GM12875 (cell line): ENCODE measurements at regions not wholly inside any gene's neighbourhood (a gene's known extent, or its start where the extent isn't known, plus 50 kb on each side); places are given as distances from the start of the nearest gene placed in this dataset.

Experiments
- H3K4me3 ChIP-seq: one replicate; pipeline ENCODE4 v1.5.1; 2011; ENCODE audit warnings: low read depth, low read length, control low read depth
- TF ChIP-seq, protein P1 (sequence below): IDR thresholded peaks from 2 replicates; pipeline ENCODE4 v1.5.1; 2011; ENCODE audit warnings: low read depth, mild to moderate bottlenecking, control low read depth, inconsistent platforms, low read length, moderate library complexity, borderline replicate concordance; ENCODE audit not compliant: insufficient read depth

GRCh38 chr16:9580025-9580424 lies 488.6 kb downstream of the HAPSTR1 start:
- TF ChIP-seq, protein P1, sequence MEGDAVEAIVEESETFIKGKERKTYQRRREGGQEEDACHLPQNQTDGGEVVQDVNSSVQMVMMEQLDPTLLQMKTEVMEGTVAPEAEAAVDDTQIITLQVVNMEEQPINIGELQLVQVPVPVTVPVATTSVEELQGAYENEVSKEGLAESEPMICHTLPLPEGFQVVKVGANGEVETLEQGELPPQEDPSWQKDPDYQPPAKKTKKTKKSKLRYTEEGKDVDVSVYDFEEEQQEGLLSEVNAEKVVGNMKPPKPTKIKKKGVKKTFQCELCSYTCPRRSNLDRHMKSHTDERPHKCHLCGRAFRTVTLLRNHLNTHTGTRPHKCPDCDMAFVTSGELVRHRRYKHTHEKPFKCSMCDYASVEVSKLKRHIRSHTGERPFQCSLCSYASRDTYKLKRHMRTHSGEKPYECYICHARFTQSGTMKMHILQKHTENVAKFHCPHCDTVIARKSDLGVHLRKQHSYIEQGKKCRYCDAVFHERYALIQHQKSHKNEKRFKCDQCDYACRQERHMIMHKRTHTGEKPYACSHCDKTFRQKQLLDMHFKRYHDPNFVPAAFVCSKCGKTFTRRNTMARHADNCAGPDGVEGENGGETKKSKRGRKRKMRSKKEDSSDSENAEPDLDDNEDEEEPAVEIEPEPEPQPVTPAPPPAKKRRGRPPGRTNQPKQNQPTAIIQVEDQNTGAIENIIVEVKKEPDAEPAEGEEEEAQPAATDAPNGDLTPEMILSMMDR, result no peak
- H3K4me3 ChIP-seq, result no peak overlapping the region

DNA sequence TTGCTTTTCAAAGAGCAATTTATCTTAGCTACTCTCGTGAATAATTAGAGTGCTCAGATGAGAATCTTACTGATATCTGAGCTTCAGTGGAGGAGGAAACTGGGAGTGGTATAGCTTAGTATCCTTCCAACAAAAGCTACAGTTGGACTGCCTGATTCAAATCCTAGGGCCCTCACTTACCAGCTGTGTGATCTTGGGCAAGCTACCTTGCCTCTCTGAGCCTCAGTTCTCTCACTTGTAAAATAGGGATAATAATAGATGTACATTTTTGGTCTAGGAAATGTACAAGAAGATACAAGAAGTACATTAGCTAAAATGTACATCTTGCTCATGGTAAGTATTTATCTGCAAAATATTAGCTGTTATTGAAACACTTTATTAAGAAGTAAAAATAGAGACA lies 502.0 kb downstream of the HAPSTR1 start:
- TF ChIP-seq, protein P1, result no peak
- no peak overlapping the region for H3K4me3 ChIP-seq

GRCh38 chr16:9594047-9594446 lies 502.6 kb downstream of the HAPSTR1 start:
- no peak overlapping the region for H3K4me3 ChIP-seq
- TF ChIP-seq, protein P1, result no peak

- TF ChIP-seq, protein P1, result no peak
- H3K4me3 ChIP-seq, result no peak overlapping the region
Measured at GRCh38 chr16:9594946-9595345, 503.5 kb downstream of the HAPSTR1 start.

DNA sequence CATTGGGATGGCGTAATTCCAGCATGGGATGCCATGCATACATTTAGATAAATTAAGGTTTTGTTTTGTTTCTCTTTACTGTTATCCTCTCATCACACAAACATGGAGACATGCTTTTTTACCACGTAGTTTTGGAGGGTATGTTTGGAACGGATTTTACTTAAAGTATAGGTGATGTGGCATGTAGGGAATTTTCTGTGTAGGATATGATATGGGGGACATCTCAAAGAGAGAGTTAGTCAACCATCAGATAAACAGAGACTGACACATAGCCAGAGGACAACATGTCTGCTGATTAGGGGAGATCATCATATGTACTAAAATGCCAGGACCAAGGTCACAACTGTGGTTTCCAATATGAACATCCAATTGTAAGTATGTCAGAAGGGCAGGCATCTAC lies 503.9 kb downstream of the HAPSTR1 start:
- TF ChIP-seq, protein P1, result no peak
- no peak overlapping the region for H3K4me3 ChIP-seq

DNA sequence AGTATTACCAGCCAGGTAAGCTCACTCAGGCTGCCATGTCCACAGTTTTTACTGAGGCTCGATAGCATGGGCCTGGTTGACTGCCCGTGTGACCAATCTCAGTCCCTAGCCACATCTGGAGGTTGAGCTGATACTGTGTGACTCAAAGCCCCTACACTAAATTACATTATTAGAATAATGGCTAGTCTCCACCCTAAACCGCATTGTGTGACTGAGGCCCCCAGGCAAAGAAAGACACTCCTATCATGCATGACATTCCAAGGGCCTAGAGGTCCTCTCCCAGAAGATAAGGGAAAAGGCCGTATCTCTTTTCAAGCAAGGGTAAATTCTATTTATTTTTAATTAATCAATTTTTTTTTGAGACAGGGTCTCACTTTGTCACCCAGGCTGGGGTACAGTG lies 505.3 kb downstream of the HAPSTR1 start:
- no peak overlapping the region for H3K4me3 ChIP-seq
- TF ChIP-seq, protein P1, result no peak

DNA sequence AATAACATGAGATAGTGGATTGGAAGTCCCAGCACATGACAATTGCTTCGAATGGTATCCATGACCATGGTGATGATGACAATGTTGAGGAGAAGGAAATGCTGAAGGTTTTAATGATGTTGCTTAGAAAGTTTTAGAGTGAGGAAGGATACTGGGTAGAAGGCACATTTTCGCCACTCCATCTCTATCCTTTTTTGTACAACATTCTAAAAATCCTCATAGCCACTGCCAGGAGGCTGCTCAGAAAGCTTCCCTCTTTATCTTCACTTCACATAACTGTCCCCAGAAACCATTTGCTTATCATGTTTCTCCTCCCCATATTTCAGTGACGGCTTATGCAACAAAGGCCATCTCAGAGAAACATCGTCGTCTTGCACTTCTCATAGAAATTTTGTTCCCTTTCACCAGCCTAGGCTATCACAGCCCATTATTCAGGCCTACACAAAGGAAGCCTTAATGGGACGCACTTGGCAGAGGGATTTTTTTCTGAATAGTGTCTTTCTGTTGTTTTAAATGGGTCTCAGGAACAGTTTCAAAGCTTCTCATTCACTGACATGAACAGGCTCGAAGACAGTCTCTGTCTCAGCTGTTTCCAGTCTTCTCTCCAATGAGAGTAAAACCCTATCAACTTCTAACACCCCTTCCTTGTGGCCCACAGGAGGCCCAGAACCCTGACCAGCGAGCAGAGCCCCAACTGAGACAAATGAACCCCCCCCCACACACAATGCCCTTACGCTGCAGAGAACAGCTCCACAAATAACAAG lies 506.7 kb downstream of the HAPSTR1 start:
- H3K4me3 ChIP-seq, result no peak overlapping the region
- TF ChIP-seq, protein P1, result no peak
